Kidney glomerular epithelial cell (primary cell): ENCODE measurements at regions not wholly inside any gene's neighbourhood (a gene's known extent, or its start where the extent isn't known, plus 50 kb on each side); places are given as distances from the start of the nearest gene placed in this dataset.

Experiments
- DNase-seq: peaks from one replicate; lab custom pipeline; 2025; lab: John Stamatoyannopoulos, UW

- no peak for DNase-seq
Measured at GRCh38 chr13:40168425-40169166, 497.8 kb downstream of the FOXO1 start.

- no peak for DNase-seq
Measured at GRCh38 chr13:40169476-40169875, 497.0 kb downstream of the FOXO1 start.

GRCh38 chr13:40170091-40170490 is 496.4 kb downstream of the FOXO1 start:
- DNase-seq: no peak

- DNase-seq: no peak
Measured at GRCh38 chr13:40170982-40171381, 495.5 kb downstream of the FOXO1 start.

- DNase-seq: no peak
Measured at GRCh38 chr13:40171566-40171965, 494.9 kb downstream of the FOXO1 start.

GRCh38 chr13:40172149-40172591 is 494.3 kb downstream of the FOXO1 start:
- no peak for DNase-seq

- DNase-seq: no peak
Measured at GRCh38 chr13:40172878-40173277, 493.6 kb downstream of the FOXO1 start.

- no peak for DNase-seq
Measured at GRCh38 chr13:40175639-40176038, 490.8 kb downstream of the FOXO1 start.

GRCh38 chr13:40176242-40176641 is 490.2 kb downstream of the FOXO1 start:
- DNase-seq: no peak

- DNase-seq: no peak
Measured at GRCh38 chr13:40178130-40178529, 488.3 kb downstream of the FOXO1 start.

GRCh38 chr13:40179445-40180281 is 486.8 kb downstream of the FOXO1 start:
- DNase-seq: peak; percentile 51

GRCh38 chr13:40180776-40181175 is 485.7 kb downstream of the FOXO1 start:
- no peak for DNase-seq

GRCh38 chr13:40181203-40181845 is 485.1 kb downstream of the FOXO1 start:
- DNase-seq: no peak

- DNase-seq: no peak
Measured at GRCh38 chr13:40182591-40182990, 483.9 kb downstream of the FOXO1 start.

GRCh38 chr13:40185414-40185813 is 481.0 kb downstream of the FOXO1 start:
- no peak for DNase-seq

- DNase-seq: no peak
Measured at GRCh38 chr13:40186041-40186440, 480.4 kb downstream of the FOXO1 start.

GRCh38 chr13:40186626-40187323 is 479.7 kb downstream of the FOXO1 start:
- no peak for DNase-seq

- no peak for DNase-seq
Measured at GRCh38 chr13:40187324-40187795, 479.1 kb downstream of the FOXO1 start.

- DNase-seq: no peak
Measured at GRCh38 chr13:40187841-40188591, 478.4 kb downstream of the FOXO1 start.

GRCh38 chr13:40189426-40189825 is 477.0 kb downstream of the FOXO1 start:
- no peak for DNase-seq
